ENCODE measurements at regions not wholly inside any gene's neighbourhood (a gene's known extent, or its start where the extent isn't known, plus 50 kb on each side); places are given as distances from the start of the nearest gene placed in this dataset.

GRCh38 chr15:96501362-96501761, 170.9 kb downstream of the NR2F2 start (continued):
- TF ChIP-seq TRIM25 (IDR thresholded peaks at IDR 0.05; ENCODE audit: borderline replicate concordance) (no peak), KLF13 (tag; IDR thresholded peaks at IDR 0.05; ENCODE audit: borderline replicate concordance, low read depth) (no peak), ZNF696 (CRISPR knock-in tag; conservative IDR thresholded peaks at IDR 0.05) (no peak), TEAD4 (IDR thresholded peaks at IDR 0.05; ENCODE audit: low read length) (peak; percentile 24; the same call in 1 of the 2 replicates), TEAD4 (CRISPR knock-in tag; IDR thresholded peaks at IDR 0.05; ENCODE audit: borderline replicate concordance) (no peak), KDM1A (IDR thresholded peaks at IDR 0.05) (0 out of 4 replicates have a peak, but pooled peaks have one; percentile 10 to 19), DEAF1 (CRISPR knock-in tag; IDR thresholded peaks at IDR 0.05) (no peak), POLR3G (IDR thresholded peaks at IDR 0.05; ENCODE audit: extremely low read depth, insufficient read length, insufficient replicate concordance) (no peak), E2F1 (CRISPR knock-in tag; IDR thresholded peaks at IDR 0.05) (no peak), BHLHE40 (IDR thresholded peaks at IDR 0.05; ENCODE audit: low read length) (no peak), RBM25 (IDR thresholded peaks at IDR 0.05; ENCODE audit: low read depth, low read length, severe bottlenecking) (no peak)

All from K562 (cell line).